Vagina (tissue), 2 donors: ENCODE measurements at regions not wholly inside any gene's neighbourhood (a gene's known extent, or its start where the extent isn't known, plus 50 kb on each side); places are given as distances from the start of the nearest gene placed in this dataset.

ENCODE experiments used
- POLR2A ChIP-seq, 2 donors: fragments of 450-650 bp; IDR thresholded peaks; one replicate each; pipeline ENCODE4 v1.6.1; 2017; ENCODE audit warnings: antibody characterized with exemption in 2 of 2, mild to moderate bottlenecking in 2 of 2, moderate library complexity in 2 of 2
- TF ChIP-seq, protein P1 (sequence below), 3 experiments: fragments of 450-650 bp in 2 of 3; fragments of 200-600 bp in 1 of 3; sonication (generic) in 1 of 3; IDR thresholded peaks; one replicate each; pipeline ENCODE4 v1.5.1; 2017 to 2019; ENCODE audit warnings: antibody characterized with exemption in 3 of 3, mild to moderate bottlenecking in 2 of 3, moderate library complexity in 2 of 3

DNA sequence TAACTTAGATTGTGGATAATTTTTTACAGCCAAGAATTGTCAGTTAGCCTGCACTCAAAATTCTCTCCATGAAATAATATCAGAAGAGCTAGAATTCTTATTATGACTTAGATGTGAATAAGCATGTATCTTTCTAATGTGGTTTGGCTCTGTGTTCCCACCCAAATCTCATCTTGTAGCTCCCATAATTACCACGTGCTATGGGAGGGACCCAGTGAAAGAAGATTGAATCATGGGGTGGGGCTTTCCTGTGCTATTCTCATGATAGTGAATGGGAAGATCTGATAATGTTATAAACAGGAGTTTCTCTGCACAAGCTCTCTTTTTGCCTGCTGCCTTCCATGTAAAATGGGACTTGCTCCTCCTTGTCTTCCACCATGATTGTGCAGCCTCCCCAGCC is 176.8 kb downstream of the MAT2B start:
- TF ChIP-seq, protein P1, sequence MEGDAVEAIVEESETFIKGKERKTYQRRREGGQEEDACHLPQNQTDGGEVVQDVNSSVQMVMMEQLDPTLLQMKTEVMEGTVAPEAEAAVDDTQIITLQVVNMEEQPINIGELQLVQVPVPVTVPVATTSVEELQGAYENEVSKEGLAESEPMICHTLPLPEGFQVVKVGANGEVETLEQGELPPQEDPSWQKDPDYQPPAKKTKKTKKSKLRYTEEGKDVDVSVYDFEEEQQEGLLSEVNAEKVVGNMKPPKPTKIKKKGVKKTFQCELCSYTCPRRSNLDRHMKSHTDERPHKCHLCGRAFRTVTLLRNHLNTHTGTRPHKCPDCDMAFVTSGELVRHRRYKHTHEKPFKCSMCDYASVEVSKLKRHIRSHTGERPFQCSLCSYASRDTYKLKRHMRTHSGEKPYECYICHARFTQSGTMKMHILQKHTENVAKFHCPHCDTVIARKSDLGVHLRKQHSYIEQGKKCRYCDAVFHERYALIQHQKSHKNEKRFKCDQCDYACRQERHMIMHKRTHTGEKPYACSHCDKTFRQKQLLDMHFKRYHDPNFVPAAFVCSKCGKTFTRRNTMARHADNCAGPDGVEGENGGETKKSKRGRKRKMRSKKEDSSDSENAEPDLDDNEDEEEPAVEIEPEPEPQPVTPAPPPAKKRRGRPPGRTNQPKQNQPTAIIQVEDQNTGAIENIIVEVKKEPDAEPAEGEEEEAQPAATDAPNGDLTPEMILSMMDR (IDR thresholded peaks at IDR 0.05) = no peak
- no peak for TF ChIP-seq POLR2A (IDR thresholded peaks at IDR 0.05)
